Parathyroid adenoma (tissue), 2 donors: ENCODE measurements at regions not wholly inside any gene's neighbourhood (a gene's known extent, or its start where the extent isn't known, plus 50 kb on each side); places are given as distances from the start of the nearest gene placed in this dataset.

ENCODE experiments used
- H2AFZ ChIP-seq: fragments of 300-600 bp; sonication (generic); one replicate; pipeline ENCODE4 v1.7.0; 2017; ENCODE audit warnings: antibody characterized with exemption, mild to moderate bottlenecking
- H3K27ac ChIP-seq: fragments of 300-600 bp; sonication (generic); one replicate; pipeline ENCODE4 v1.7.0; 2017
- H3K27me3 ChIP-seq: fragments of 300-600 bp; sonication (generic); one replicate; pipeline ENCODE4 v1.7.0; 2017; ENCODE audit warnings: low read length; ENCODE audit not compliant: control insufficient read depth, insufficient read depth
- H3K36me3 ChIP-seq: fragments of 300-600 bp; sonication (generic); one replicate; pipeline ENCODE4 v1.7.0; 2017; ENCODE audit warnings: low read length; ENCODE audit not compliant: control insufficient read depth, insufficient read depth
- H3K4me1 ChIP-seq: fragments of 300-600 bp; sonication (generic); one replicate; pipeline ENCODE4 v1.7.0; 2017; ENCODE audit warnings: control low read depth
- H3K4me2 ChIP-seq: fragments of 300-600 bp; sonication (generic); one replicate; pipeline ENCODE4 v1.7.0; 2017; ENCODE audit warnings: low read length
- H3K4me3 ChIP-seq: fragments of 300-600 bp; sonication (generic); one replicate; pipeline ENCODE4 v1.7.0; 2017; ENCODE audit warnings: low read depth, low read length
- H3K79me2 ChIP-seq: fragments of 300-600 bp; sonication (generic); one replicate; pipeline ENCODE4 v1.7.0; 2017; ENCODE audit warnings: control low read depth
- H3K9ac ChIP-seq: fragments of 300-600 bp; sonication (generic); one replicate; pipeline ENCODE4 v1.7.0; 2017; ENCODE audit warnings: mild to moderate bottlenecking
- H3K9me3 ChIP-seq: fragments of 300-600 bp; sonication (generic); one replicate; pipeline ENCODE4 v1.7.0; 2017; ENCODE audit warnings: low read length; ENCODE audit not compliant: control insufficient read depth
- TF ChIP-seq, protein P1 (sequence below): fragments of 300-600 bp; sonication (generic); IDR thresholded peaks from one replicate; pipeline ENCODE4 v1.7.0; 2017; ENCODE audit warnings: antibody characterized with exemption, mild to moderate bottlenecking
- donor health status: primary hyperparathyroidism.

DNA sequence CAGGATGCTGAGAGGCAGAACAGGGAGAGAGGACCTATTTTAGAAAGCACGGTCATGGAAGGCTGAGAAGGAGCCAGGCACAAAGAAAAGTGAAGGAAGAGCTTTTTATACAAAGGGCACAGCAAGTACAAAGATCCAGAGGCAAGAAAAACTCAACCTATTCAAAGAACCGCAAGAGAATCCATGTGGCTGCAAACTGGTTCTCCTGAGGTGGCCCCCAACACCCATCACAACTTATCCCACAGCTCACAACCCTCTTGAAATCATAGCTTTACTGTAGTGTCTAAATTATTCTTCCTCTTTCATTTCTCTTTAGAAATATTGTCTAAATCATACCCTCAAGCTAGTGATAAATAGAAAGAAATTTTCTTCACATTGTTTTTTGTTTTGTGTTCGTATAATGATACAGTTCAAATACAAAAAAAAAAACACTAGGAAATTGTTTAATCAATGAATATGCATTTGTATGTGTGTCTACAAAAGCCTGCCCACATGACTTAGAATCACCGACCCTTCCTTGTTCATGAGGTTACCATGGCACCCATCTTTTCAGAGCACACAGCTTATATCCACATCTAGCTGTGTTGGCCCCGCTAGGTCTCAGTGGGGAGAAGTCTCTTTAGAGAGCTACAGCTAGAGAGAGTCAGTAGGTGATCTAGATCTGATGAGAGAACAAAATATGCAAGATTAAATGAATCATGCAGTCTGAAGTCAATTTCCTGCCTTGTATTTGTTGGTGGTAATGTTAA is 126.9 kb upstream of the DCLK2 start:
- no peak overlapping the region for H3K4me2 ChIP-seq
- no peaks in the 10 kb centered on the region for H3K9me3 ChIP-seq
- no peak overlapping the region for H3K4me3 ChIP-seq
- no peak overlapping the region for H3K27ac ChIP-seq
- no peaks in the 10 kb centered on the region for H3K4me1 ChIP-seq
- TF ChIP-seq, protein P1, sequence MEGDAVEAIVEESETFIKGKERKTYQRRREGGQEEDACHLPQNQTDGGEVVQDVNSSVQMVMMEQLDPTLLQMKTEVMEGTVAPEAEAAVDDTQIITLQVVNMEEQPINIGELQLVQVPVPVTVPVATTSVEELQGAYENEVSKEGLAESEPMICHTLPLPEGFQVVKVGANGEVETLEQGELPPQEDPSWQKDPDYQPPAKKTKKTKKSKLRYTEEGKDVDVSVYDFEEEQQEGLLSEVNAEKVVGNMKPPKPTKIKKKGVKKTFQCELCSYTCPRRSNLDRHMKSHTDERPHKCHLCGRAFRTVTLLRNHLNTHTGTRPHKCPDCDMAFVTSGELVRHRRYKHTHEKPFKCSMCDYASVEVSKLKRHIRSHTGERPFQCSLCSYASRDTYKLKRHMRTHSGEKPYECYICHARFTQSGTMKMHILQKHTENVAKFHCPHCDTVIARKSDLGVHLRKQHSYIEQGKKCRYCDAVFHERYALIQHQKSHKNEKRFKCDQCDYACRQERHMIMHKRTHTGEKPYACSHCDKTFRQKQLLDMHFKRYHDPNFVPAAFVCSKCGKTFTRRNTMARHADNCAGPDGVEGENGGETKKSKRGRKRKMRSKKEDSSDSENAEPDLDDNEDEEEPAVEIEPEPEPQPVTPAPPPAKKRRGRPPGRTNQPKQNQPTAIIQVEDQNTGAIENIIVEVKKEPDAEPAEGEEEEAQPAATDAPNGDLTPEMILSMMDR: no peak
- H3K9ac ChIP-seq: no peak overlapping the region
- no peaks in the 10 kb centered on the region for H3K79me2 ChIP-seq
- no peaks in the 10 kb centered on the region for H3K27me3 ChIP-seq
- no peak overlapping the region for H2AFZ ChIP-seq
- no peaks in the 10 kb centered on the region for H3K36me3 ChIP-seq

DNA sequence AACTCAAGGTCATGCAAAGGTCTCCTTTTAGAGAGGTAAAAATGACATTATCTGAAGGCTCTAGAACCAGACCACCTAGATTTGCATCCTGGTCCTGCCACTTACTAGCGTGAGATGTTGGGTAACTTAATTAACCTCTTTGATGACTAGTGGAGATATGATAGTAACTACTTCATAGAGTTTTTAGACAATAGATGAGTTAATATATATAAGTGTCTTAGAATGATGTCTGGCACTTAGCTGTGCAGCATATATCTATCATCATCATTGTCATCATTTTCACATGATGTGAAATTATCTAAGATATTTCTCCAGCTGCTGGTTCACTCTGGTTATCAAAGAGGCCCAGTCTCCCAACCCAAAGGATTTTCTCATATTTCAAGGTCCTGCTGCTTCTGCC is 126.1 kb upstream of the DCLK2 start:
- Histone ChIP-seq H3K27me3 (no peaks in the 10 kb centered on the region), H3K27ac (no peak overlapping the region), H3K9ac (no peak overlapping the region), H3K4me3 (no peak overlapping the region), H3K4me1 (no peaks in the 10 kb centered on the region), H2AFZ (no peak overlapping the region), H3K9me3 (no peaks in the 10 kb centered on the region), H3K4me2 (no peak overlapping the region), H3K79me2 (no peaks in the 10 kb centered on the region), H3K36me3 (no peaks in the 10 kb centered on the region)
- TF ChIP-seq, protein P1: no peak

DNA sequence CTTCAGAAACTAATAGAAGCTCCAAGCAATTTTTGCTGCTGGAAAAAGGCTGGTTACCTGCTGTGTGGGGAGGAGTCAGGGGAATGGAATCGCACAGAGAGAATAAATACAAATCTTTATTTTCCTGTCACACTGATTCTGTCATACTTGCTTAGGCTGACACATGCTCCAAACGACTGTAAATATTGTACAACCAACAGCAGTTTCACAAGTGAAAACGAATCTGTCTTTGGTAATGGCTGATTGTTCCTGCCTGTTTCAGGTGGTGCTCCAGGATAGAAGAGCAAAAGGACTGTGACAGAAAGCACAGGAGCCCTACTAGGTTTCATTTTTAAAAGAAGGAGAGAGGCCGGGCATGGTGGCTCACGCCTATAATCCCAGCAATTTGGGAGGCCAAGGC is 125.5 kb upstream of the DCLK2 start:
- H3K27ac ChIP-seq: no peak overlapping the region
- H3K9me3 ChIP-seq: no peaks in the 10 kb centered on the region
- H3K79me2 ChIP-seq: no peaks in the 10 kb centered on the region
- H3K4me2 ChIP-seq: no peak overlapping the region
- no peaks in the 10 kb centered on the region for H3K27me3 ChIP-seq
- no peaks in the 10 kb centered on the region for H3K4me1 ChIP-seq
- H3K36me3 ChIP-seq: no peaks in the 10 kb centered on the region
- no peak overlapping the region for H2AFZ ChIP-seq
- TF ChIP-seq, protein P1: no peak
- H3K4me3 ChIP-seq: no peak overlapping the region
- H3K9ac ChIP-seq: no peak overlapping the region

DNA sequence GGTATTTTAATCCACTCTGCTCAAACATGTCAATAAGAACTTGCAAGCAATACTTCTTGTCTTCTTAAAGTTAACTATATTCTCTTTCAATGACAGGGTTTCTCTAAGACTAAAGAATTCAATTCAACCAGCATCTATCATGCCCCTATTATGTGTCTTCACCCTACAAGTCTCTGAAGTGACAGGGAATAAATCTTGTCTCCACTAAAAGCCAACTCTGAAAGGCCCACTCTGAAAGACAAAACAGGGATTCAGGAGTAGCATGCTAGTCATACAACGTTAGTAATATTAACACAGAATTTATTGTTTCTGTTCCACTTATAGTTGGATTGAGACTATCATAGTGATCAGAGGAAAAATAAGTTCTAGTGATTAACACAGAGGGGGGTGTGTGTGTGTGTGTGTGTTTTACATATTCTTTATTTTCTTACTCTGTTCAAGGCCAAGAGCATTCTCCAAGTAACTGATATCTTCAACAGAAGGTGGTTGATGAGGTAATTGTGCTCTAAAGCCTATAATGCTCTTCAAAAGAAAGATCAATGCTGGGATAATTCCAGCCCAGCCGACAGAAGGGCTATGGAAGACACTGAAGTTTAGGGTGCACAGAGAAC is 122.4 kb upstream of the DCLK2 start:
- H3K27me3 ChIP-seq: no peaks in the 10 kb centered on the region
- no peaks in the 10 kb centered on the region for H3K36me3 ChIP-seq
- TF ChIP-seq, protein P1: no peak
- no peak overlapping the region for H3K27ac ChIP-seq
- no peaks in the 10 kb centered on the region for H3K9me3 ChIP-seq
- no peak overlapping the region for H3K9ac ChIP-seq
- no peaks in the 10 kb centered on the region for H3K4me1 ChIP-seq
- H3K4me3 ChIP-seq: no peak overlapping the region
- H3K4me2 ChIP-seq: no peak overlapping the region
- no peak overlapping the region for H2AFZ ChIP-seq
- H3K79me2 ChIP-seq: no peaks in the 10 kb centered on the region

DNA sequence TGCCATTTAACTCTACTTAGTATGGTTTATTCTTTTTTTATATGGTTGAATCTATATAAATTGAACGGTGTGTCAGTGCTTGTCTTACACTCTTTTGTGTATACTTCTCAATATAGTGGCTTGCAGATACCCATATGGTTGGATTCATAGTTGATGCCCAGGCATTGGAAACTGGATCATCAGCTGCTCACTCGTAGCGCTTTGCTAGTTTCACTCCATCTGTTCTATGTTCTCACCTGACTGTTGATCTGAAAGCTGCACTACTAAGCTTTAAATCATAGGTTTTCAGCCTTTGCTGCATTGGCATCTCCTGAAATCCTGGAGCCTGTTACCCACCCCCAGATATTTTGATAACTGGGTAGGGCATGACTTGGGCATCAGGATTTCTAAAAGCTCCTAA is 121.6 kb upstream of the DCLK2 start:
- Histone ChIP-seq H3K79me2 (no peaks in the 10 kb centered on the region), H3K27ac (no peak overlapping the region), H3K4me3 (no peak overlapping the region), H2AFZ (no peak overlapping the region), H3K4me1 (no peaks in the 10 kb centered on the region), H3K4me2 (no peak overlapping the region), H3K27me3 (no peaks in the 10 kb centered on the region), H3K36me3 (no peaks in the 10 kb centered on the region), H3K9me3 (no peaks in the 10 kb centered on the region), H3K9ac (no peak overlapping the region)
- TF ChIP-seq, protein P1: no peak
